Upper lobe of right lung (tissue), 1 donor: ENCODE measurements at regions not wholly inside any gene's neighbourhood (a gene's known extent, or its start where the extent isn't known, plus 50 kb on each side); places are given as distances from the start of the nearest gene placed in this dataset.
A peak's percentile ranks its signal among the peaks of the same experiment; 100 is the strongest.

Experiments
- ATAC-seq: fragments of 200-7000 bp; cut with Tn5 transposase; one replicate; pipeline ENCODE4 v1.9.1; 2020; ENCODE audit warnings: mild to moderate bottlenecking, moderate library complexity
- DNase-seq: peaks from one replicate; pipeline ENCODE4 v3.0.0-alpha.2; 2020
- H3K27ac ChIP-seq: fragments of 200-600 bp; one replicate; pipeline ENCODE4 v1.8.0; 2022
- H3K27me3 ChIP-seq: fragments of 200-600 bp; one replicate; pipeline ENCODE4 v1.8.0; 2022; ENCODE audit warnings: mild to moderate bottlenecking
- H3K36me3 ChIP-seq: fragments of 200-600 bp; one replicate; pipeline ENCODE4 v1.8.0; 2022
- H3K4me1 ChIP-seq: fragments of 200-600 bp; one replicate; pipeline ENCODE4 v1.8.0; 2022
- H3K4me3 ChIP-seq: fragments of 200-600 bp; one replicate; pipeline ENCODE4 v1.8.0; 2022; ENCODE audit warnings: mild to moderate bottlenecking
- H3K9me3 ChIP-seq: fragments of 200-600 bp; one replicate; pipeline ENCODE4 v1.8.0; 2022
- CTCF ChIP-seq: fragments of 200-600 bp; IDR thresholded peaks from one replicate; pipeline ENCODE4 v1.8.0; 2022; ENCODE audit warnings: antibody characterized with exemption
- intact Hi-C: fragments of 100-400 bp; cut with DNase I; formaldehyde crosslinking; loops from one replicate; pipeline ENCODE4 v1.11.0; 2022
- donor health status: DM: no; HTN: yes; CAD: no; lungs with severe emphysema.

GRCh38 chr11:109739379-109739778 lies 317.4 kb downstream of the C11orf87 start:
- Histone ChIP-seq H3K4me3 (no peak overlapping the region), H3K36me3 (no peaks in the 10 kb centered on the region), H3K27ac (no peak overlapping the region), H3K4me1 (no peaks in the 10 kb centered on the region), H3K9me3 (no peaks in the 10 kb centered on the region), H3K27me3 (no peaks in the 10 kb centered on the region)
- intact Hi-C loops, result no loop called here
- DNase-seq (no peak), ATAC-seq (no peak)
- TF ChIP-seq CTCF, result no peak

GRCh38 chr11:109745996-109746625 lies 324.1 kb downstream of the C11orf87 start:
- Histone ChIP-seq H3K36me3 (no peaks in the 10 kb centered on the region), H3K27ac (no peak overlapping the region), H3K27me3 (no peaks in the 10 kb centered on the region), H3K4me3 (no peak overlapping the region), H3K4me1 (no peaks in the 10 kb centered on the region), H3K9me3 (no peaks in the 10 kb centered on the region)
- ATAC-seq (no peak), DNase-seq (no peak)
- TF ChIP-seq CTCF, result no peak
- intact Hi-C loops, result no loop called here

GRCh38 chr11:109747839-109748238 lies 325.8 kb downstream of the C11orf87 start:
- TF ChIP-seq CTCF, result no peak
- DNase-seq, result no peak
- intact Hi-C loops, result no loop called here
- no peaks in the 10 kb centered on the region for H3K27me3 ChIP-seq
- no peaks in the 10 kb centered on the region for H3K4me1 ChIP-seq
- H3K27ac ChIP-seq, result no peak overlapping the region
- no peak overlapping the region for H3K4me3 ChIP-seq
- peak; percentile 91 for ATAC-seq
- no peaks in the 10 kb centered on the region for H3K9me3 ChIP-seq
- H3K36me3 ChIP-seq, result no peaks in the 10 kb centered on the region

GRCh38 chr11:109749476-109749875 lies 327.5 kb downstream of the C11orf87 start:
- Histone ChIP-seq H3K27me3 (no peaks in the 10 kb centered on the region), H3K4me3 (no peak overlapping the region), H3K9me3 (no peaks in the 10 kb centered on the region), H3K27ac (no peak overlapping the region), H3K36me3 (no peaks in the 10 kb centered on the region), H3K4me1 (no peaks in the 10 kb centered on the region)
- intact Hi-C loops, result no loop called here
- DNase-seq (no peak), ATAC-seq (no peak)
- TF ChIP-seq CTCF, result no peak

GRCh38 chr11:109750964-109751363 lies 329.0 kb downstream of the C11orf87 start:
- intact Hi-C loops, result no loop called here
- Histone ChIP-seq H3K27ac (no peak overlapping the region), H3K4me1 (no peaks in the 10 kb centered on the region), H3K4me3 (no peak overlapping the region), H3K9me3 (no peaks in the 10 kb centered on the region), H3K27me3 (no peaks in the 10 kb centered on the region), H3K36me3 (no peaks in the 10 kb centered on the region)
- TF ChIP-seq CTCF, result no peak
- DNase-seq (no peak), ATAC-seq (no peak)
